SK-N-SH treated with all-trans-retinoic acid at 6 μM for 48 hours (cell line): ENCODE measurements at regions not wholly inside any gene's neighbourhood (a gene's known extent, or its start where the extent isn't known, plus 50 kb on each side); places are given as distances from the start of the nearest gene placed in this dataset.

Source experiments
- ATAC-seq: fragments of 200-7000 bp; cut with Tn5 transposase; 3 replicates; pipeline ENCODE4 v1.9.1; 2020; ENCODE audit warnings: mild to moderate bottlenecking, moderate library complexity
- ARNTL ChIP-seq: fragments of 450-650 bp; formaldehyde crosslinking; IDR thresholded peaks from 2 replicates; pipeline ENCODE4 v1.5.0; 2020; ENCODE audit warnings: low read depth, mild to moderate bottlenecking, moderate library complexity, borderline replicate concordance
- CSDC2 ChIP-seq: fragments of 250-450 bp; sonication (Bioruptor Pico); IDR thresholded peaks from 2 replicates; pipeline ENCODE4 v1.5.0; 2020; ENCODE audit warnings: mild to moderate bottlenecking, moderate library complexity
- ESRRG ChIP-seq: fragments of 250-450 bp; sonication (Bioruptor Pico); IDR thresholded peaks from 2 replicates; pipeline ENCODE4 v1.6.1; 2021; ENCODE audit warnings: mild to moderate bottlenecking
- GLIS3 ChIP-seq: fragments of 250-450 bp; sonication (Bioruptor Pico); IDR thresholded peaks from 2 replicates; pipeline ENCODE4 v1.5.0; 2020; ENCODE audit warnings: mild to moderate bottlenecking, moderate library complexity
- ISL1 ChIP-seq: fragments of 250-450 bp; sonication (Bioruptor Pico); IDR thresholded peaks from 2 replicates; pipeline ENCODE4 v2.1.2; 2022; ENCODE audit warnings: mild to moderate bottlenecking, moderate library complexity
- OSR1 ChIP-seq: fragments of 250-450 bp; sonication (Bioruptor Pico); IDR thresholded peaks from 2 replicates; pipeline ENCODE4 v1.8.0; 2022; ENCODE audit warnings: moderate library complexity, mild to moderate bottlenecking, inconsistent platforms
- POU6F1 ChIP-seq: fragments of 250-450 bp; sonication (Bioruptor Pico); IDR thresholded peaks from 2 replicates; pipeline ENCODE4 v1.8.0; 2021; ENCODE audit warnings: low read depth, mild to moderate bottlenecking, moderate library complexity, borderline replicate concordance
- RARB ChIP-seq: fragments of 250-450 bp; sonication (Bioruptor Pico); IDR thresholded peaks from 2 replicates; pipeline ENCODE4 v1.8.0; 2021; ENCODE audit warnings: mild to moderate bottlenecking, moderate library complexity
- SNAI2 ChIP-seq: fragments of 250-450 bp; sonication (Bioruptor Pico); IDR thresholded peaks from 2 replicates; pipeline ENCODE4 v1.5.0; 2020; ENCODE audit warnings: mild to moderate bottlenecking, moderate library complexity
- TCF4 ChIP-seq: fragments of 250-450 bp; sonication (Bioruptor Pico); IDR thresholded peaks from 2 replicates; pipeline ENCODE4 v1.8.0; 2021; ENCODE audit warnings: mild to moderate bottlenecking, moderate library complexity, borderline replicate concordance
- TOX ChIP-seq: fragments of 250-450 bp; sonication (Bioruptor Pico); IDR thresholded peaks from 2 replicates; pipeline ENCODE4 v1.8.0; 2021; ENCODE audit warnings: mild to moderate bottlenecking, moderate library complexity, borderline replicate concordance
- ZC3H10 ChIP-seq: fragments of 250-450 bp; sonication (Bioruptor Pico); IDR thresholded peaks from 2 replicates; pipeline ENCODE4 v1.5.1; 2021; ENCODE audit warnings: mild to moderate bottlenecking, moderate library complexity
- ZFP3 ChIP-seq: fragments of 250-450 bp; sonication (Bioruptor Pico); IDR thresholded peaks from 2 replicates; pipeline ENCODE4 v1.5.0; 2020; ENCODE audit warnings: mild to moderate bottlenecking, moderate library complexity
- ZFP30 ChIP-seq: fragments of 450-650 bp; formaldehyde crosslinking; IDR thresholded peaks from 2 replicates; pipeline ENCODE4 v1.5.0; 2022; ENCODE audit warnings: mild to moderate bottlenecking, moderate library complexity
- ZNF565 ChIP-seq: fragments of 450-650 bp; formaldehyde crosslinking; conservative IDR thresholded peaks from 2 replicates; pipeline ENCODE4 v1.5.0; 2020; ENCODE audit warnings: low read depth, mild to moderate bottlenecking, moderate library complexity
- TF ChIP-seq, protein P1 (sequence below): fragments of 250-450 bp; sonication (Bioruptor Pico); IDR thresholded peaks from 2 replicates; pipeline ENCODE4 v1.5.0; 2020; ENCODE audit warnings: mild to moderate bottlenecking, moderate library complexity
- TF ChIP-seq, protein P2 (sequence below): fragments of 250-450 bp; sonication (Bioruptor Pico); IDR thresholded peaks from 2 replicates; pipeline ENCODE4 v1.5.1; 2020; ENCODE audit warnings: low read depth, mild to moderate bottlenecking, moderate library complexity
- TF ChIP-seq, protein P3 (sequence below): fragments of 250-450 bp; sonication (Bioruptor Pico); IDR thresholded peaks from 2 replicates; pipeline ENCODE4 v1.5.1; 2021; ENCODE audit warnings: mild to moderate bottlenecking, moderate library complexity

DNA sequence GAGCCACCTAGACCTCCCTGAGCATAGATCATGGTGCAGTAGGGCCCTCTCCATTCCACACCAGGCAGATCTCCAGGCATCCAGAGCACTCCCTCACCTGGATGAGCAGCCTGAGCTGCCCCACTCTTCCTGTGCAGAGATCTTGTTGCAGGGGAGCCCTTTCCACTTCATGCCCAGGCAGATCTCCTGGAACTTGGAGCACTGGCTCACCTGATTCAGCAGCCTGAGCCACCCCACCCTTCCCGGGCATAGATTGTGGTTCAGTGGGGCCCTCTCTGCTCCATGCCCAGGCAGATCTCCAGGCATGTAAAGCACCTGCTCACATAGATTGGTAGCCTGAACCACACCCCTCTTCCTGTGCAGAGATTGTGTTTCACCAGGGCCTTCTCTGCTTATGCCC, 78.0 kb downstream of the SEC16B start:
- no peak for TF ChIP-seq TOX (CRISPR knock-in tag)
- no peak for ATAC-seq

- TF ChIP-seq TOX (CRISPR knock-in tag) (no peak), POU6F1 (CRISPR knock-in tag) (no peak)
- no peak for ATAC-seq
Measured at GRCh38 chr1:177890479-177890878, 79.4 kb downstream of the SEC16B start.

- ATAC-seq = no peak
Measured at GRCh38 chr1:177884479-177885021, 85.3 kb downstream of the SEC16B start.

DNA sequence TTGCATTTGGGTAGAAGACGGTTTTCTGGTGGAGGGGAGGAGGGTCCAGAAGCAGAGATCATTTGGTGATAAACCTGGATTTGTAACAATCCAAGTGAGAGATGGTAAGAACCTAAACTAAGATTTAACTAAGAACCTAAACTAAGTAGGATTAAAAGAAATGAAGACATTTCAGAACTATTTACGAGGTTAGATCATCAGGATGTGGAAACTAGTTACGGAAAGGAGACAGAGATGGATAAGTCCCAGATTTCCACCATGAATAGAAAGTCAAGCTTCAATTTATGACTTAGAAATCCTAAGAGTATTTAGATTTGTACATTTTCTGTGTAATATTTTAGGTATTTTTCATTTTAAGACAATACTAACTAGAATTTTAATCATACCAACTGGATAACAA, 86.3 kb downstream of the SEC16B start:
- TF ChIP-seq GLIS3 (CRISPR knock-in tag) = no peak
- TF ChIP-seq SNAI2 = no peak
- no peak for TF ChIP-seq ZFP3 (CRISPR knock-in tag)
- no peak for TF ChIP-seq TOX (CRISPR knock-in tag)
- TF ChIP-seq ESRRG (CRISPR knock-in tag) = no peak
- TF ChIP-seq ZNF565 (CRISPR knock-in tag) = no peak
- TF ChIP-seq RARB (CRISPR knock-in tag) = no peak
- TF ChIP-seq ARNTL (CRISPR knock-in tag) = no peak
- TF ChIP-seq, protein P1, sequence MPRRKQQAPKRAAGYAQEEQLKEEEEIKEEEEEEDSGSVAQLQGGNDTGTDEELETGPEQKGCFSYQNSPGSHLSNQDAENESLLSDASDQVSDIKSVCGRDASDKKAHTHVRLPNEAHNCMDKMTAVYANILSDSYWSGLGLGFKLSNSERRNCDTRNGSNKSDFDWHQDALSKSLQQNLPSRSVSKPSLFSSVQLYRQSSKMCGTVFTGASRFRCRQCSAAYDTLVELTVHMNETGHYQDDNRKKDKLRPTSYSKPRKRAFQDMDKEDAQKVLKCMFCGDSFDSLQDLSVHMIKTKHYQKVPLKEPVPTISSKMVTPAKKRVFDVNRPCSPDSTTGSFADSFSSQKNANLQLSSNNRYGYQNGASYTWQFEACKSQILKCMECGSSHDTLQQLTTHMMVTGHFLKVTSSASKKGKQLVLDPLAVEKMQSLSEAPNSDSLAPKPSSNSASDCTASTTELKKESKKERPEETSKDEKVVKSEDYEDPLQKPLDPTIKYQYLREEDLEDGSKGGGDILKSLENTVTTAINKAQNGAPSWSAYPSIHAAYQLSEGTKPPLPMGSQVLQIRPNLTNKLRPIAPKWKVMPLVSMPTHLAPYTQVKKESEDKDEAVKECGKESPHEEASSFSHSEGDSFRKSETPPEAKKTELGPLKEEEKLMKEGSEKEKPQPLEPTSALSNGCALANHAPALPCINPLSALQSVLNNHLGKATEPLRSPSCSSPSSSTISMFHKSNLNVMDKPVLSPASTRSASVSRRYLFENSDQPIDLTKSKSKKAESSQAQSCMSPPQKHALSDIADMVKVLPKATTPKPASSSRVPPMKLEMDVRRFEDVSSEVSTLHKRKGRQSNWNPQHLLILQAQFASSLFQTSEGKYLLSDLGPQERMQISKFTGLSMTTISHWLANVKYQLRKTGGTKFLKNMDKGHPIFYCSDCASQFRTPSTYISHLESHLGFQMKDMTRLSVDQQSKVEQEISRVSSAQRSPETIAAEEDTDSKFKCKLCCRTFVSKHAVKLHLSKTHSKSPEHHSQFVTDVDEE = no peak
- TF ChIP-seq, protein P2, sequence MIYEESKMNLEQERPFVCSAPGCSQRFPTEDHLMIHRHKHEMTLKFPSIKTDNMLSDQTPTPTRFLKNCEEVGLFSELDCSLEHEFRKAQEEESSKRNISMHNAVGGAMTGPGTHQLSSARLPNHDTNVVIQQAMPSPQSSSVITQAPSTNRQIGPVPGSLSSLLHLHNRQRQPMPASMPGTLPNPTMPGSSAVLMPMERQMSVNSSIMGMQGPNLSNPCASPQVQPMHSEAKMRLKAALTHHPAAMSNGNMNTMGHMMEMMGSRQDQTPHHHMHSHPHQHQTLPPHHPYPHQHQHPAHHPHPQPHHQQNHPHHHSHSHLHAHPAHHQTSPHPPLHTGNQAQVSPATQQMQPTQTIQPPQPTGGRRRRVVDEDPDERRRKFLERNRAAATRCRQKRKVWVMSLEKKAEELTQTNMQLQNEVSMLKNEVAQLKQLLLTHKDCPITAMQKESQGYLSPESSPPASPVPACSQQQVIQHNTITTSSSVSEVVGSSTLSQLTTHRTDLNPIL (CRISPR knock-in tag) = no peak
- no peak for TF ChIP-seq ZFP30
- TF ChIP-seq, protein P3, sequence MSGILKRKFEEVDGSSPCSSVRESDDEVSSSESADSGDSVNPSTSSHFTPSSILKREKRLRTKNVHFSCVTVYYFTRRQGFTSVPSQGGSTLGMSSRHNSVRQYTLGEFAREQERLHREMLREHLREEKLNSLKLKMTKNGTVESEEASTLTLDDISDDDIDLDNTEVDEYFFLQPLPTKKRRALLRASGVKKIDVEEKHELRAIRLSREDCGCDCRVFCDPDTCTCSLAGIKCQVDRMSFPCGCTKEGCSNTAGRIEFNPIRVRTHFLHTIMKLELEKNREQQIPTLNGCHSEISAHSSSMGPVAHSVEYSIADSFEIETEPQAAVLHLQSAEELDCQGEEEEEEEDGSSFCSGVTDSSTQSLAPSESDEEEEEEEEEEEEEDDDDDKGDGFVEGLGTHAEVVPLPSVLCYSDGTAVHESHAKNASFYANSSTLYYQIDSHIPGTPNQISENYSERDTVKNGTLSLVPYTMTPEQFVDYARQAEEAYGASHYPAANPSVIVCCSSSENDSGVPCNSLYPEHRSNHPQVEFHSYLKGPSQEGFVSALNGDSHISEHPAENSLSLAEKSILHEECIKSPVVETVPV (CRISPR knock-in tag) = no peak
- TF ChIP-seq, all 23 proteins: peak for 0
- no peak for ATAC-seq

More at GRCh38 chr1:177884479-177885021, 85.3 kb downstream of the SEC16B start:
- TF ChIP-seq ESRRG (CRISPR knock-in tag) (no peak), ZNF565 (CRISPR knock-in tag) (no peak), ZC3H10 (no peak), OSR1 (CRISPR knock-in tag) (no peak), CSDC2 (CRISPR knock-in tag) (no peak), ISL1 (CRISPR knock-in tag) (no peak), TCF4 (CRISPR knock-in tag) (no peak), ZFP30 (no peak), RARB (CRISPR knock-in tag) (no peak), GLIS3 (CRISPR knock-in tag) (no peak)
- TF ChIP-seq, protein P1 = no peak
- TF ChIP-seq, protein P2 (CRISPR knock-in tag) = no peak
